Fibroblast of mammary gland (primary cell): ENCODE measurements at regions not wholly inside any gene's neighbourhood (a gene's known extent, or its start where the extent isn't known, plus 50 kb on each side); places are given as distances from the start of the nearest gene placed in this dataset.

Experiments used
- DNase-seq: peaks from one replicate; pipeline ENCODE4 v3.0.0-alpha.2; 2010; ENCODE audit warnings: low read depth
- H3K4me3 ChIP-seq: 2 replicates; pipeline ENCODE4 v1.5.1; 2011; ENCODE audit warnings: low read depth, mild to moderate bottlenecking, low read length, moderate library complexity; ENCODE audit not compliant: control insufficient read depth
- CTCF ChIP-seq: conservative IDR thresholded peaks from 2 replicates; pipeline ENCODE4 v1.5.1; 2011; ENCODE audit warnings: low read depth, low read length, inconsistent platforms; ENCODE audit not compliant: control insufficient read depth, insufficient read depth

GRCh38 chr3:67324554-67324953, 326.4 kb downstream of the KBTBD8 start:
- H3K4me3 ChIP-seq = no peak overlapping the region
- no peak for TF ChIP-seq CTCF
- DNase-seq = no peak
